ENCODE measurements at regions not wholly inside any gene's neighbourhood (a gene's known extent, or its start where the extent isn't known, plus 50 kb on each side); places are given as distances from the start of the nearest gene placed in this dataset.
"Not testable (repeated sequence)": the region's sequence is repeated elsewhere in the genome, so short reads cannot be mapped to it uniquely, and the experiment has no call there.

DNA sequence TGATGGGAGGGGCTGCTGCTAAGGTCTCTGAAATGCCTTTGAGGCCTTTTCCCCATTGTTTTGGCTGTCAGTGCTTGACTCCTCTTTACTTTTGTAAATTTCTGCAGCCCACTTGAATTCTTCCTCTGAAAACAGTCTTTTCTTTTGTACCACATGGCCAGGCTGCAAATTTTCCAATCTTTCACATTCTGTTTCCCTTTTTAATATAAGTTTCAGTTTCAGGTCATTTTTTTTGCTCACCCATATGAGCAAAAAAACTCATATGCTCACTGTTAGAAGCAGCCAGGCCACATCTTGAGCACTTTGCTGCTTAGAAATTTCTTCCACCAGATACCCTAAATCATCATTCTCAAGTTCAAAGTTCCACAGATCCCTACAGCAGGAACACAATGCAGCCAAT lies 234.6 kb upstream of the ADRA1B start:
- TF ChIP-seq, protein P1, sequence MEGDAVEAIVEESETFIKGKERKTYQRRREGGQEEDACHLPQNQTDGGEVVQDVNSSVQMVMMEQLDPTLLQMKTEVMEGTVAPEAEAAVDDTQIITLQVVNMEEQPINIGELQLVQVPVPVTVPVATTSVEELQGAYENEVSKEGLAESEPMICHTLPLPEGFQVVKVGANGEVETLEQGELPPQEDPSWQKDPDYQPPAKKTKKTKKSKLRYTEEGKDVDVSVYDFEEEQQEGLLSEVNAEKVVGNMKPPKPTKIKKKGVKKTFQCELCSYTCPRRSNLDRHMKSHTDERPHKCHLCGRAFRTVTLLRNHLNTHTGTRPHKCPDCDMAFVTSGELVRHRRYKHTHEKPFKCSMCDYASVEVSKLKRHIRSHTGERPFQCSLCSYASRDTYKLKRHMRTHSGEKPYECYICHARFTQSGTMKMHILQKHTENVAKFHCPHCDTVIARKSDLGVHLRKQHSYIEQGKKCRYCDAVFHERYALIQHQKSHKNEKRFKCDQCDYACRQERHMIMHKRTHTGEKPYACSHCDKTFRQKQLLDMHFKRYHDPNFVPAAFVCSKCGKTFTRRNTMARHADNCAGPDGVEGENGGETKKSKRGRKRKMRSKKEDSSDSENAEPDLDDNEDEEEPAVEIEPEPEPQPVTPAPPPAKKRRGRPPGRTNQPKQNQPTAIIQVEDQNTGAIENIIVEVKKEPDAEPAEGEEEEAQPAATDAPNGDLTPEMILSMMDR (IDR thresholded peaks at IDR 0.05; ENCODE audit: extremely low read depth, low read depth, low read length), result no peak
- H3K4me1 ChIP-seq (ENCODE audit: insufficient read depth, low read length), result no peaks in the 10 kb centered on the region
- H2AFZ ChIP-seq (ENCODE audit: low read length), result no peak overlapping the region
- no peak overlapping the region for H3K4me2 ChIP-seq (ENCODE audit: insufficient read depth, low read length)
- no peaks in the 10 kb centered on the region for H4K20me1 ChIP-seq (ENCODE audit: insufficient read depth, low read length)
- no peak overlapping the region for H3K27ac ChIP-seq (ENCODE audit: low read depth, low read length)
- H3K27me3 ChIP-seq (ENCODE audit: insufficient read depth, low read length), result no peaks in the 10 kb centered on the region
- H3K4me3 ChIP-seq (ENCODE audit: insufficient read depth, low read length), result no peak overlapping the region
- H3K36me3 ChIP-seq (ENCODE audit: insufficient read depth, low read length), result no peaks in the 10 kb centered on the region
- no peaks in the 10 kb centered on the region for H3K79me2 ChIP-seq (ENCODE audit: insufficient read depth, low read length)
- peaks cover 5% of the 10 kb centered on the region for H3K9me3 ChIP-seq (ENCODE audit: low read depth, low read length)
- no peak for DNase-seq (ENCODE audit: insufficient read length, low spot score, missing footprints)

DNA sequence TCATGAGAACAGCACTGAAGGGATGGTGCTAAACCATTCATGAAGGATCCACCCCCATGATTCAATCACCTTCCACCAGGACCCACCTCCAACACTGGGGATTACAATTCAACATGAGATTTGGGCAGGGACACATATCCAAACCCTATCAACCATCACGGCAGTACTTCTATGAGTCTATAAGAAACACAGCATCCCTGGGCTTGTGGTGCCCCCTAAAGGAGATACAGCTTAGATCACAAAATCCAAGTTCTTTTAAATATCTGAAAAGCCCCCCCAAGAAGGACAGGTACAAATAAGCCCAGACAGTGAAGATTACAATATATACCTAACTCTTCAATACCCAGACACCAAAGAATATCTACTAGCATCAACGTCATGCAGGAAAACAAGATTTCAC lies 233.7 kb upstream of the ADRA1B start:
- H3K4me1 ChIP-seq (ENCODE audit: insufficient read depth, low read length), result no peaks in the 10 kb centered on the region
- no peak overlapping the region for H3K27ac ChIP-seq (ENCODE audit: low read depth, low read length)
- DNase-seq (ENCODE audit: insufficient read length, low spot score, missing footprints), result no peak
- no peaks in the 10 kb centered on the region for H3K27me3 ChIP-seq (ENCODE audit: insufficient read depth, low read length)
- H3K79me2 ChIP-seq (ENCODE audit: insufficient read depth, low read length), result no peaks in the 10 kb centered on the region
- TF ChIP-seq, protein P1 (IDR thresholded peaks at IDR 0.05; ENCODE audit: extremely low read depth, low read depth, low read length), result peak; percentile 14
- no peaks in the 10 kb centered on the region for H4K20me1 ChIP-seq (ENCODE audit: insufficient read depth, low read length)
- H3K9me3 ChIP-seq (ENCODE audit: low read depth, low read length), result peaks cover 5% of the 10 kb centered on the region
- no peak overlapping the region for H3K4me3 ChIP-seq (ENCODE audit: insufficient read depth, low read length)
- H3K4me2 ChIP-seq (ENCODE audit: insufficient read depth, low read length), result no peak overlapping the region
- H3K36me3 ChIP-seq (ENCODE audit: insufficient read depth, low read length), result no peaks in the 10 kb centered on the region
- H2AFZ ChIP-seq (ENCODE audit: low read length), result no peak overlapping the region

DNA sequence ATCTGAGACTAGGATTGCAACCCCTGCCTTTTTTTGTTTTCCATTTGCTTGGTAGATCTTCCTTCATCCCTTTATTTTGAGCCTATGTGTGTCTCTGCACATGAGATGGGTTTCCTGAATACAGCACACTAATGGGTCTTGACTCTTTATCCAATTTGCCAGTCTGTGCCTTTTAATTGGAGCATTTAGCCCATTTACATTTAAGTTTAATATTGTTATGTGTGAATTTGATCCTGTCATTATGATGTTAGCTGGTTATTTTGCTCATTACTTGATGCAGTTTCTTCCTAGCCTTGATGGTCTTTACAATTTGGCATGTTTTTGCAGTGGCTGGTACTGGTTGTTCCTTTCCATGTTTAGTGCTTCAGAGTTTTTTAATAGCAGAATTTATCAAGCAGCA lies 228.4 kb upstream of the ADRA1B start:
- not testable (repeated sequence) for H3K4me2 ChIP-seq (ENCODE audit: insufficient read depth, low read length); H3K9me3 ChIP-seq (ENCODE audit: low read depth, low read length); H2AFZ ChIP-seq (ENCODE audit: low read length); H4K20me1 ChIP-seq (ENCODE audit: insufficient read depth, low read length); DNase-seq (ENCODE audit: insufficient read length, low spot score, missing footprints); H3K79me2 ChIP-seq (ENCODE audit: insufficient read depth, low read length); H3K4me3 ChIP-seq (ENCODE audit: insufficient read depth, low read length); H3K36me3 ChIP-seq (ENCODE audit: insufficient read depth, low read length); H3K27me3 ChIP-seq (ENCODE audit: insufficient read depth, low read length); H3K4me1 ChIP-seq (ENCODE audit: insufficient read depth, low read length); H3K27ac ChIP-seq (ENCODE audit: low read depth, low read length)

DNA sequence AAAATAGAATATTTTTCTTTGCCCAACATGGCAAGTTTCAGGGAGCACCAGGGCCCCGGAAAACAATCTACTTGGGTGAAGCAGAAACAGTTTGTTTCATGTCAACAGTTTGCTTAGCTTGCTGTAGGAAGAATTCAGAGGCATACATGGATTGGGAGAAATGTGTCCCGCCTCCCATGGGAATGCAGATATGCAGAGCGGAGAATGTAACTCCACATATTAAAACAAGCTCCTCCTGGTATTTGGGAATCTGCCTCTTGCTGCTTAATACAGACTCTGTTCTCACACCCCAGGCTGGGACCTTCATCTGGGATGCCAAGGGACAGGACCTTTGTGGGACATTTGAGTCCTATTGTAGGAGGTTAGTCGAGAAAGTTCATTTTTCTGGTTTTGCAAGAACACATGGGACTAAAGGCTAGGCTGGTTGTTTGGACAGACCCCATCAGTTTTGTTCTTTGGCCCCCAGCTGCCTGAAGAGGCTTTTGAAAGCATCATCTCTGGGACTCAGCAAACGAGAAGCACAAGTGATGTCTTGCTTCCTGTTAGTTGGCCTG lies 220.5 kb upstream of the ADRA1B start:
- TF ChIP-seq, protein P1 (IDR thresholded peaks at IDR 0.05; ENCODE audit: extremely low read depth, low read depth, low read length), result no peak
- H3K4me2 ChIP-seq (ENCODE audit: insufficient read depth, low read length), result no peak overlapping the region
- no peaks in the 10 kb centered on the region for H3K4me1 ChIP-seq (ENCODE audit: insufficient read depth, low read length)
- no peak overlapping the region for H2AFZ ChIP-seq (ENCODE audit: low read length)
- H3K27ac ChIP-seq (ENCODE audit: low read depth, low read length), result no peak overlapping the region
- H3K36me3 ChIP-seq (ENCODE audit: insufficient read depth, low read length), result no peaks in the 10 kb centered on the region
- H3K9me3 ChIP-seq (ENCODE audit: low read depth, low read length), result no peaks in the 10 kb centered on the region
- H3K4me3 ChIP-seq (ENCODE audit: insufficient read depth, low read length), result no peak overlapping the region
- H3K27me3 ChIP-seq (ENCODE audit: insufficient read depth, low read length), result no peaks in the 10 kb centered on the region
- H3K79me2 ChIP-seq (ENCODE audit: insufficient read depth, low read length), result no peaks in the 10 kb centered on the region
- DNase-seq (ENCODE audit: insufficient read length, low spot score, missing footprints), result no peak
- no peaks in the 10 kb centered on the region for H4K20me1 ChIP-seq (ENCODE audit: insufficient read depth, low read length)

Data from osteoblast (primary cell).